IPS-NIHi11 (cell line): ENCODE measurements at regions not wholly inside any gene's neighbourhood (a gene's known extent, or its start where the extent isn't known, plus 50 kb on each side); places are given as distances from the start of the nearest gene placed in this dataset.
A peak's percentile ranks its signal among the peaks of the same experiment; 100 is the strongest.
"Not testable (repeated sequence)": the region's sequence is repeated elsewhere in the genome, so short reads cannot be mapped to it uniquely, and the experiment has no call there.

Source experiments
- DNase-seq: peaks from one replicate; pipeline ENCODE4 v3.0.0; 2012; ENCODE audit warnings: mixed read lengths, low spot score

- DNase-seq = no peak
Measured at GRCh38 chr18:10169814-10170213, 256.0 kb downstream of the VAPA start.

GRCh38 chr18:10170375-10170774, 256.6 kb downstream of the VAPA start:
- DNase-seq = no peak

GRCh38 chr18:10175333-10175732, 261.5 kb downstream of the VAPA start:
- not testable (repeated sequence) for DNase-seq

- DNase-seq = not testable (repeated sequence)
Measured at GRCh38 chr18:10179326-10179725, 265.5 kb downstream of the VAPA start.

- DNase-seq = no peak
Measured at GRCh38 chr18:10182009-10182624, 268.3 kb downstream of the VAPA start.

- DNase-seq = no peak
Measured at GRCh38 chr18:10184776-10185175, 269.7 kb upstream of the APCDD1 start.

DNA sequence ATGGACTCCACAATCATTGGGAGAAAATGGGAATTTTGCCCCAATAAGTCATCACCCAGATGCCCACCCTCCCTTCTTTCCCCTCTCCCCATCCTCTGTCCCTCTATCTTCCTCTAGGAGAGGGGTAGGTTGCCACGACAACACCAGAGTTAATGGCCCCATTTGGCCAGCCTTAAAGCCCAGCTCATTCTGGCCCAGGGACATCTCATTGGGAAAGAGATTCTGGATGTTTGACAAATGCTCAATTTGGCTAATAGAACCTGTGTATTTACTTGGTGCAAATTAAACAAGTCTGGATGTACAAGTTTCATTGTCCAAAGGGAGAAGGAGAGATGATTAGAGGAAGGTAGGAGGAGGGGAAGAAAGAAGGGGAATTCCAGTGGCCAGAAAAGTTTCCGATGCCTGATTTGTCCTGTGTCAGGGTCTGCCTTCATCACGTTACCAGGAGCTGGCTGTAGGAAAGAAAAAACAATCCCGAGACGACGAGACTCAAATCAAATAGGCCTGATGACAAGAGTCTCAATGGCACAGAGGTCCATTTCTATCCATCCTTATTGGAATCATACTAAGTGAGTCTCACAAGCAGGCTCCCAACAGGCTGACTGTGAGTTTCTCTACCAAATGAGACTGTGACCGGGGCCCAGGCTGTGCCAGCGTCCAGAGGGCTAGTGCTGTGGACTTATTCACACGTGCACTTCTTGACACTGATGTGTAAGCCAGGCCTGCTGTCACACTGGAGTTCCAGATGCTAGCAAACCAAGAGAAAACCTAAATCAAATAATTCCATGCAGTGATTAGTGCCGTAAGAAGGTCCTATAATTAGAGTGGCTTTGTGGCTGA, 265.2 kb upstream of the APCDD1 start:
- DNase-seq = no peak

DNA sequence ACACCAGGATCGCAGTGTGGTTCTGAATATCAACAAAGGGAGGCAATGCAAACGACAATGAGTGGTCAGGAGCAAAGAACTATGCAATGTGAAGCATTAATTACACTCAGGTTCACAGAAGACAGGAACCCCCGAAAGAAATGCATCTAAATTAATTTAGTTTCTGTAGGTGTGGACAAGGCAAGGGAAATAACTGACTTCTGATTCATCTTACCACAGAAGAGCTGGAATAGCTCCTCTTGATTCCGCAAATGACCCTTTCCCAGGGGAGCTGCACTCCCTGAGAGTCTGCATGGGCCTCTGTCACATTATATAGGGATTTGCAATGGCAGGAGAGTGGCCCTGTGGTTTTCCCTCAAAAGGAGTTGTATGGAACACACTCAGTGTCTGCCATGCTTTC, 263.9 kb upstream of the APCDD1 start:
- DNase-seq = no peak

DNA sequence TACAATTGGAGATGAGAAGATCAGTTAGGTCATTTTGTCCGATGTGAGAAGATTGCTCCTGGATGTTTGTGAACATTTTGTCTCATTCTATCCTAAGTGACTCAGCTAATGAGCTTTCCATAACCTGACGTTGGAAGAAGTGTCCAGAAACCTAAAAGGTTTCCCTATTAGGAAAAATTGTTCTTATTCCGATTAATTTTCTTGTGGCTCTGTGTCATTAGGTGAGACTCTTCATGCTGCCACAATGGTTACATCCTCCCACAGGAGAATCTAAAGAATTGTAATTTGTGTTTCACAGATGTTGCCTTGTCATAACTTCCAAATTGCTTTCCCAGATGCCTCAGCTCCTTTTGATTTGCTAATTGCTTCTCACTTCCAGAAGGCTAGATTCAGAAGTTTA, 261.0 kb upstream of the APCDD1 start:
- DNase-seq = no peak

- peak; percentile 24 for DNase-seq
Measured at GRCh38 chr18:10194592-10194991, 259.8 kb upstream of the APCDD1 start.

DNA sequence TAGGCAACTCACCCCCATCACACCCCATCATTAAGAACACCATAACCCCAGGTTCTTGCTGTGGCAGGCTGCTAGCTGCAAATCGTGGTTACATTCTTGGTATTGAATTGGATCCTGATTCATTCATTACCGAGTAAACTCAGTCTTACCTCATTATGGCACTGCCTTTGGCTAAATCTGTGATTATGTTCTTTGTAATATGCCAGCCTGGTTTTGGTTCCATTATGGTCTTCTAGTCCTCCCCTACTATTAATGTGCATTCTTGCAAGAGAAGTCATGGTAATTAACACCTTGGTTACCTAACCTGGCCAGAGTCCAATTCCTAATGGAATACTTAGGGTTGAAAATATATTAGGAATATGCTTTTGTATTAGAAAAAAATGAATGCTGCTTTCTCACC, 258.9 kb upstream of the APCDD1 start:
- DNase-seq = no peak

DNA sequence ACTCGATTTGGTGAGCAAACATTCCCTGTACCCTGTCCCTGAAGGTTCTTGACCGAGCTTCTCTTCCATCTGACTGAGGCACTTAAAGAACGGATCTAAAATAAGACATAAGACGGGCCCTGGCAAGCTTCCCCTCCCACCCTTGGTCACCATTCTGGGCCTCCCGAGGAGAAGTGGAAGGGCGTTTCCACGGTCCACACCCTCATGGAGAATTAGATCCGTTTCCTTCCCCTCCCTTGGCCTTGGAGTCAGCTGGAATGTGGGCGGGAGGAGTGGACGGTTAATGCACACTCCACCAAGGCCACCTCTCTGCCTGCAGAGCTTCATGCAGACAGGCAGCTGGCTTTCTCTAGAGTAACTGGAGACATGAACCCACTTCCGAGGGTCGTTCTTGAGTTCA, 257.3 kb upstream of the APCDD1 start:
- DNase-seq = peak; percentile 45

GRCh38 chr18:10201226-10201625, 253.2 kb upstream of the APCDD1 start:
- no peak for DNase-seq

- DNase-seq = no peak
Measured at GRCh38 chr18:10201659-10202058, 252.8 kb upstream of the APCDD1 start.

DNA sequence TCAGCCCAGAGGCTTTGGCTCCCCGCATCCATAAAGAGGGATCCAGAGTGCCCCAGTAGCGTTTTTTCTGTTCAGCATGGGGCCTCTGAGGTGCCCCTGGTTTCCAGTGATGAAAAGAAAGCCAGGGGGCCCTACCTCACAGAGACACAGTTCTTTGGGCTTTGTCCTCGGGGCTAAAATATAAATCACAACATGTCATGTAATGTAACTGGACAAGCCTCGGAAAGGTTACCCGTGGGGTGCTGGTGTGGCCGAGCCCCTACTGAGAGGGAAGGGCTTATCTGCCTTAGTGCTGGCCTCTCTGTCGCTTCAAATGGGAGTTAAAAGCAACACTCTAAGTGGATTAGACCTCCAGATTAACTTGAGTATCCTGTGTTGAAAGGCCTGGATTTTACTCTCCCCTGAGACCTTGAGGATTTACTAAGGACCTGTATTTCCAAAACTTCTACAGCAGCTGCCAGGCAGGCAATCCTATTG, 251.6 kb upstream of the APCDD1 start:
- DNase-seq = peak; percentile 25

- no peak for DNase-seq
Measured at GRCh38 chr18:10205151-10205550, 249.3 kb upstream of the APCDD1 start.

DNA sequence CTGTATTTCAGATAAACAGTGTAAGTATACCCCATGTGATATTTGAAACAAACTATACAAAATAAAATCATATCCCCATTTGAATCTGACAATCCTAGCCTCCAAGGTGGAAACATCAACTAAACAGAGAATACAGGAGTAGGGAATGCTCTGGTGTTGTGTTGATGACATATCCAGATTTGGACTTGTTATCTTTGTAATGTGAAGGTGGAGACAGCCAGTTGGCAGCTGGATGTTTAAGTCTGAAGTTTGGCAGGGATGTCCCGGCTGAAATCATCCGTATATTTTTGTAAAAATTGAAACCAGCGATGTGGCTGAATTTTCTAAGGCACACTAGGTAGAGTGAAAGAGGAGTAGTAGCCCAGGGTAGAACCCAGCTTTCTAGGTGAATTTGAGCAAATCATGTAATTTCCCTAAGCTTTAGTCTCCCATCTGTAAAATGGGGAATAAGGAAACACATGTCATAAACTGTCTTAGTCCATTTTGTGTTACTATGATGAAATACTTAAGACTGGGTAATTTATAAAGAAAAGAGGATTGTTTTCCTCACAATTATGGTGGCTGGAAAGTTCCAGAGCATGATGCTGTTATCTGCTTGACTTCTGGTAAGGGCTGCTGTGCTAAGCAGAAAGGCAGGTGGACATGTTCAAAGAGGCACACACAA, 246.6 kb upstream of the APCDD1 start:
- no peak for DNase-seq

DNA sequence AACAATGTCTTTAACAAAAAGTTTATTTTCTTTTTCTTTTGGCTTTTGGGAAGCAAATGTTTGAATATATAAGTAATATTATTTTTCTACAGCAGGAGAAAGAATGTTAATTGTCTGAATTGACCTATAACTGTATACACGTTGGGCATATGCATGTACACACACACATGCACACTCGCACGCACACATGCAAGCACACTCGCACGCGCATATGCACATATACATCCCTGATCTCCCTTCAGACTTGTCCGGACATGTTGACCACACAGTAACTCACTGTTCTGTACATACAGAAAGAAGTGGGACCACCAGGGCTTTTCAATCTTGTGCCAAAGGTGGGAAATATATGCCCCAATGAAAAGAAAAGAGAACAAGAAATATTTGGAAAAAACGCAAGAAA, 245.1 kb upstream of the APCDD1 start:
- no peak for DNase-seq

DNA sequence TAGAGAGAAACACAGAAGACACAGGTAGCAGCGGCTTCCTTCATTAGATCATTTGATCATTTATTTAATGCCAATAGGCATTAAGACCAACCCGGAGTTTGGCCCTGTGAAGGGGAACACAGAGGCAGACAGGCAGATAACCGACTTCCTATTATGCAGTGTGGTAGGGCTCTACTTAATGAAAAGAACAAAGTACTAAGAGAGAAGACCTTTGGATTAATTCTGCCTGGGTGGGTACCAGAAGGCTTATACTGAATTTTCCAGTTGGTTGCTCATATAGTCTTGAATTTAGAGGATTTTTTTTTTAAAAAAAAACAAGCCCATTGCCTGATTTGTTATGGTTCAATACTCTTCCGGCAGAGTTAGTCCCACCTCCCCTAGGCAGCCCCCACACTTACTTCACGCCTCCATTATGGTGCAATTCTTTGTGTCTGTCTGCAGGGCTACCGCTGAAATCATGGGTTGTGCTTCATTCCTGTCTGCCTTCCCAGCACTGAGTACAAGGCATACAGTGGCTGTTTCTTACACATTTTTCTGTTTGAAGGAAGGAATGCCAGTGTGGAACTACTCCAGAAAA, 244.3 kb upstream of the APCDD1 start:
- DNase-seq = no peak

GRCh38 chr18:10213526-10213925, 240.9 kb upstream of the APCDD1 start:
- DNase-seq = no peak

DNA sequence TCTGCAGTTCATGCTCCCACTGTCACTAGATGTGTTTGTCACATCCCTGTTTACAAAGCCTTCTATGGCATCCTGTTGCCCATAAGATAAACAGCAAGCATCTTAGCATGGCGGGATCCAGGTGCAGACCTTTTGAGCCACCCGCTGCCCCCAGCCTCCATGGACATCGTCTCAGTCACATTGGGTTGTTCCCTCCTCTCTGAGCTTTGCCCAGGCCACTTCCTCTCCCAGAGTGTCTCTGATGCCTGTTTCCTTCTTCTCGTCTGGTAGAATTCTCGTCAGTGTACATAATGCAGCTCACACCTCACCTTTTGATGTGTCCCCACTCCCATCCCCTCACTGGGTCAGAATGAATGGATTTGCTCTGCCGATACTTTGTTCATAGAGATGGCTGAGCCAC, 239.0 kb upstream of the APCDD1 start:
- DNase-seq = no peak

DNA sequence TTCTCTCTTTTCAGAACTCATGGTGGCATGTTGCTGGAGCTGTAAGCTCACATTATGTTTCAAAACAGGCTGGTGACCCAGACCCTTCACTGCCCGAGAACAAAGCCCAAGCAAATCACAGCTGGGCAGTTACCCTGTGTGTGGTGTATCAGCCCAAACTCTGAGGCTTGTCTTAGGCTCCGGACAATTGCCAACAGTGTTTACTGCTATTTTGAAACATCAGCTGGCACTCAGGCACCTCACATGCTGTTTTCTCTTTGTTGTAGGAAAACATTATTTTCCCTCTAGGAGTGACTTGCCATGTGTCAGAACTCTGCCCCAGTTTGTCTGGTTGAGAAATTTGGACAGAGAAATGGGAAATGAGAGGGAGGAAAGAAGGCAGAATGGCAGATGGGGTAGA, 237.6 kb upstream of the APCDD1 start:
- no peak for DNase-seq

- no peak for DNase-seq
Measured at GRCh38 chr18:10217211-10217610, 237.2 kb upstream of the APCDD1 start.
